ENCODE measurements at regions not wholly inside any gene's neighbourhood (a gene's known extent, or its start where the extent isn't known, plus 50 kb on each side); places are given as distances from the start of the nearest gene placed in this dataset.

DNA sequence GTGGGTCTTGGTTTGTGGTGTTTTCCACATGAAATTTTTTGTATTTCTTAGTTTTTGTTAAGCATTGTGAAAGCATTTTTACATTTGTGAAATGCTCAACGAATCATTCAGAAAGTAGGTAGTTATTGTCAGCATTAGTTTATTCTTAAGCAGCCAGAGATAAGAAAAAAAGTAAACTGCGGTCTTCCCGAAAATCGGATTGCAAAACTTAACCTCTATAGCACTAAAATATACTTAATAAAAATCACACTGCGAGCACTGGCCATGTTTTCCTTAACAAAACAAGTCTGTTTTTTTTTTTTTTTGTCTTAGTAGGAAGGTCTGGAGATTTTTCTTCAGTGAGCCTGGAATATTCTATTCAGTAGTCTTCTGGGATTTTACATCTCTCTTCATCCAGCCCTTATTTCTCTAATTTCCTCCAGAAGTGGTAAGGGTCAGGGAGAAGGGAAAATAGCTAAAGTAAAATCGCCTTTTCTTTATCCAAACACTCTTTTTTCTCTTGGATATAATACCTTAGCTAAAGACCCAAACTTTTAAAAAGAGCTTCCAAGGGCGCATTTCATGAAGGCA is 289.9 kb downstream of the DMAC1 start:
- ChIA-PET CTCF (ENCODE audit: partially characterized antibody) (interaction anchor here (0.6 to 1.5 kb wide), 4 partner anchors 11 to 544 kb away, joined by 3 to 4 read pairs (median 3); no protein-coding TSS in a partner anchor), POLR2A (ENCODE audit: partially characterized antibody) (no interaction called here)
- no peak overlapping the region for H2BK120ac ChIP-seq (replicated peaks; ENCODE audit: low read depth, low read length)
- H2AFZ ChIP-seq (ENCODE audit: low read length) = no peak overlapping the region
- no peaks in the 10 kb centered on the region for H3K27me3 ChIP-seq (replicated peaks in 1 of 4; ENCODE audit: control insufficient read depth in 3 of 4, extremely low read depth in 1 of 4, insufficient read depth in 3 of 4, low read length in 3 of 4)
- H2BK15ac ChIP-seq (ENCODE audit: low read length) = no peak overlapping the region
- no peak overlapping the region for H4K5ac ChIP-seq (ENCODE audit: insufficient read length, low read depth, low read length)
- H3K9ac ChIP-seq (replicated peaks in 1 of 4; ENCODE audit: extremely low read depth in 1 of 4, low read depth in 3 of 4, low read length in 3 of 4) = no peak overlapping the region
- no peak overlapping the region for H3K4me2 ChIP-seq (ENCODE audit: insufficient read depth in 1 of 2, low read depth in 2 of 2, low read length in 2 of 2)
- DNase-seq (ENCODE audit: low read depth in 1 of 2, low spot score in 2 of 2) (no peak), FAIRE-seq (no peak)
- no peaks in the 10 kb centered on the region for H3K9me3 ChIP-seq (ENCODE audit: insufficient read depth in 2 of 2, low read depth in 1 of 2, low read length in 1 of 2)
- H3K4ac ChIP-seq (replicated peaks; ENCODE audit: insufficient read length, low read depth, low read length) = no peak overlapping the region
- 86% methylated on average over 7 of the region's 7 CpGs; no CpG with 5 or more reads in 1 of the 2 experiments for WGBS, 2 experiments (ENCODE audit: extremely low coverage in 1 of 2, insufficient coverage in 1 of 2, insufficient read length in 1 of 2, insufficient replicate concordance in 2 of 2, low coverage in 1 of 2, low lambda C conversion rate in 2 of 2, missing lambda C conversion rate in 1 of 2)
- H2BK5ac ChIP-seq (ENCODE audit: low read depth, low read length) = no peak overlapping the region
- no peak overlapping the region for H4K8ac ChIP-seq (ENCODE audit: extremely low read depth, insufficient read depth, low read length)
- H3K79me2 ChIP-seq (ENCODE audit: control insufficient read depth in 1 of 2, insufficient read depth in 2 of 2, low read length in 2 of 2) = no peaks in the 10 kb centered on the region
- H3K23me2 ChIP-seq (ENCODE audit: low read depth, low read length) = no peaks in the 10 kb centered on the region
- H3K56ac ChIP-seq (replicated peaks; ENCODE audit: insufficient read length, low read depth, low read length) = no peak overlapping the region
- H2BK12ac ChIP-seq (ENCODE audit: low read depth, low read length) = no peak overlapping the region
- H3K27ac ChIP-seq (ENCODE audit: low read depth, low read length) = no peak overlapping the region
- H3K18ac ChIP-seq (ENCODE audit: extremely low read depth, low read length) = no peak overlapping the region
- no peak overlapping the region for H3K14ac ChIP-seq (ENCODE audit: insufficient read length)
- no peaks in the 10 kb centered on the region for H3K4me1 ChIP-seq (replicated peaks in 1 of 4; ENCODE audit: control insufficient read depth in 3 of 4, insufficient read depth in 4 of 4, low read length in 3 of 4)
- no peak overlapping the region for H3K23ac ChIP-seq (ENCODE audit: insufficient read length)
- H3K4me3 ChIP-seq (ENCODE audit: extremely low read depth in 1 of 4, insufficient read depth in 2 of 4, low read depth in 3 of 4, low read length in 4 of 4) = no peak overlapping the region
- H3K36me3 ChIP-seq (ENCODE audit: control insufficient read depth in 2 of 4, insufficient read depth in 4 of 4, low read length in 3 of 4) = no peaks in the 10 kb centered on the region
- H3K79me1 ChIP-seq (ENCODE audit: low read depth, low read length) = no peaks in the 10 kb centered on the region
- no peak overlapping the region for H4K91ac ChIP-seq (replicated peaks; ENCODE audit: insufficient read length, low read length)
- H2BK20ac ChIP-seq (ENCODE audit: low read length) = no peak overlapping the region
- no peak overlapping the region for H2AK5ac ChIP-seq (ENCODE audit: low read depth, low read length)
- H4K20me1 ChIP-seq (replicated peaks in 1 of 2; ENCODE audit: control insufficient read depth in 1 of 2, insufficient read depth in 2 of 2, low read length in 2 of 2) = no peaks in the 10 kb centered on the region
- TF ChIP-seq SAP30 (IDR thresholded peaks at IDR 0.05; ENCODE audit: insufficient read depth, insufficient replicate concordance, low read length) = no peak
- no peak for TF ChIP-seq SRF (IDR thresholded peaks at IDR 0.05; ENCODE audit: low read depth, low read length)
- TF ChIP-seq NRF1 (IDR thresholded peaks at IDR 0.05; ENCODE audit: low read depth, low read length) = no peak
- TF ChIP-seq TAF7 (optimal IDR thresholded peaks at IDR 0.05; ENCODE audit: borderline replicate concordance, low read depth, low read length) = no peak
- TF ChIP-seq CHD1 (IDR thresholded peaks at IDR 0.05; ENCODE audit: low read depth, low read length) = no peak
- TF ChIP-seq JUN (IDR thresholded peaks at IDR 0.05; ENCODE audit: low read depth, low read length) = no peak
- no peak for TF ChIP-seq EGR1 (IDR thresholded peaks at IDR 0.05; ENCODE audit: borderline replicate concordance, low read depth, low read length)
- no peak for TF ChIP-seq SIN3A (conservative IDR thresholded peaks at IDR 0.05 in 1 of 2, IDR thresholded peaks at IDR 0.05 in 1 of 2; ENCODE audit: low read depth in 1 of 2, low read length in 2 of 2)
- TF ChIP-seq ZNF274 (IDR thresholded peaks at IDR 0.05; ENCODE audit: borderline replicate concordance, extremely low read depth, low read length) = no peak
- no peak for TF ChIP-seq BACH1 (IDR thresholded peaks at IDR 0.05; ENCODE audit: low read length)
- TF ChIP-seq CHD2 (IDR thresholded peaks at IDR 0.05; ENCODE audit: low read length) = no peak
- no peak for TF ChIP-seq SP1 (IDR thresholded peaks at IDR 0.05; ENCODE audit: low read depth, low read length)

Measured in H1 (cell line).